GM12875 (cell line): ENCODE measurements at regions not wholly inside any gene's neighbourhood (a gene's known extent, or its start where the extent isn't known, plus 50 kb on each side); places are given as distances from the start of the nearest gene placed in this dataset.

ENCODE experiments used
- H3K4me3 ChIP-seq: one replicate; pipeline ENCODE4 v1.5.1; 2011; ENCODE audit warnings: low read depth, low read length, control low read depth
- CTCF ChIP-seq: IDR thresholded peaks from 2 replicates; pipeline ENCODE4 v1.5.1; 2011; ENCODE audit warnings: low read depth, mild to moderate bottlenecking, control low read depth, inconsistent platforms, low read length, moderate library complexity, borderline replicate concordance; ENCODE audit not compliant: insufficient read depth

- TF ChIP-seq CTCF: no peak
- no peak overlapping the region for H3K4me3 ChIP-seq
Observed at GRCh38 chr7:50190776-50191175, 97.7 kb upstream of the ZPBP start.

GRCh38 chr7:50189371-50189770, 96.3 kb upstream of the ZPBP start:
- H3K4me3 ChIP-seq: no peak overlapping the region
- TF ChIP-seq CTCF: no peak

GRCh38 chr7:50185951-50186682, 93.1 kb upstream of the ZPBP start:
- TF ChIP-seq CTCF: no peak
- H3K4me3 ChIP-seq: no peak overlapping the region

- TF ChIP-seq CTCF: no peak
- H3K4me3 ChIP-seq: no peak overlapping the region
Observed at GRCh38 chr7:50185208-50185607, 92.2 kb upstream of the ZPBP start.

GRCh38 chr7:50184271-50184990, 91.4 kb upstream of the ZPBP start:
- no peak overlapping the region for H3K4me3 ChIP-seq
- no peak for TF ChIP-seq CTCF

GRCh38 chr7:50182759-50183158, 89.7 kb upstream of the ZPBP start:
- no peak for TF ChIP-seq CTCF
- no peak overlapping the region for H3K4me3 ChIP-seq

DNA sequence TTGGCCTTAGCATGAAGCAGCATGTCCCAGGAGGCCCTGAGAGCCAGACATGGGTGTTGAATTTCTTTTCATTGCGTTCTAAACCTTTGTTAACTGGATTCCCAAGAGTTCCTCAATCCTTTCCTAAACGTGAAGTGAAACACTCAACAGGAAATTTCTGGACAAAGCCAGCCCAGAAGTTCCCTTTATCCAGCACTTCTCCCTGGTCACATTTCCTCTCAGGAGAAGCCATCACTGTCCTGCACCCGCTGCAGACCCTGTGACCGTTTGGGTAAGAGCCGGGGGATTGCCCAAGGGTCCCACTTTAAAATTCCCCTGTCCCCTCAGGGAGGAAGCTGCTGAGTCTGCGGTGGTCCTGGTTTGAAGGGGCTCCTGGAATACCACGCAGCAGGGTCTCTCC, 88.0 kb upstream of the ZPBP start:
- H3K4me3 ChIP-seq: no peak overlapping the region
- TF ChIP-seq CTCF: no peak
